Upper lobe of left lung (tissue), 4 donors: ENCODE measurements at regions not wholly inside any gene's neighbourhood (a gene's known extent, or its start where the extent isn't known, plus 50 kb on each side); places are given as distances from the start of the nearest gene placed in this dataset.

ENCODE experiments used
- EP300 ChIP-seq, 4 donors: sonication (generic); formaldehyde crosslinking; IDR thresholded peaks; one replicate each; pipeline ENCODE4 v1.5.1; 2017; ENCODE audit warnings: antibody characterized with exemption in 4 of 4, control low read depth in 2 of 4
- POLR2A ChIP-seq, 4 donors: fragments of 450-650 bp; IDR thresholded peaks; one replicate each; pipeline ENCODE4 v1.5.1; 2016 to 2017; ENCODE audit warnings: antibody characterized with exemption in 4 of 4, mild to moderate bottlenecking in 2 of 4
- POLR2AphosphoS5 ChIP-seq, 2 donors: sonication (generic); formaldehyde crosslinking; IDR thresholded peaks; one replicate each; pipeline ENCODE4 v1.5.1; 2017; ENCODE audit warnings: antibody characterized with exemption in 2 of 2
- TF ChIP-seq, protein P1 (sequence below), 6 experiments: fragments of 450-650 bp in 4 of 6; fragments of 200-600 bp in 2 of 6; sonication (generic) in 2 of 6; IDR thresholded peaks; one replicate each; pipeline ENCODE4 v1.5.1; 2016 to 2019; ENCODE audit warnings: antibody characterized with exemption in 6 of 6

DNA sequence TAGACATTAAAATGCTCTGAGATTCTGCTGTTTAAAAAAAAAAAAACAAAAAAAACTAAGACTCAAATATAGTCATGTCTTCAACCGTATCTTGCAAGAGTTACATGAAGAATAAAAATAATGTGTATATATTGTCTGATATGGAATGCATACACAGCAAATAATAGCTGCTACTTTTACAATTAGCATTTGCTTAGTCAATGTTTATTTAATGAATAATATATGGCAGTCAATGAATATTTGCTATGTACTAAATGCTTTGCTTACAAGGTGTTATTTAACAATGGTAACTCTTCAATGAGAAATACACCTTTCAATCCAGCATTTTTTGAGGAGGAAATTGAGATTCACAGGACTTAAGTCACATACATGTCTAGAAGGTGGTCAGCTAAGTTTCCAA lies 718.8 kb upstream of the SOX9 start:
- TF ChIP-seq, protein P1, sequence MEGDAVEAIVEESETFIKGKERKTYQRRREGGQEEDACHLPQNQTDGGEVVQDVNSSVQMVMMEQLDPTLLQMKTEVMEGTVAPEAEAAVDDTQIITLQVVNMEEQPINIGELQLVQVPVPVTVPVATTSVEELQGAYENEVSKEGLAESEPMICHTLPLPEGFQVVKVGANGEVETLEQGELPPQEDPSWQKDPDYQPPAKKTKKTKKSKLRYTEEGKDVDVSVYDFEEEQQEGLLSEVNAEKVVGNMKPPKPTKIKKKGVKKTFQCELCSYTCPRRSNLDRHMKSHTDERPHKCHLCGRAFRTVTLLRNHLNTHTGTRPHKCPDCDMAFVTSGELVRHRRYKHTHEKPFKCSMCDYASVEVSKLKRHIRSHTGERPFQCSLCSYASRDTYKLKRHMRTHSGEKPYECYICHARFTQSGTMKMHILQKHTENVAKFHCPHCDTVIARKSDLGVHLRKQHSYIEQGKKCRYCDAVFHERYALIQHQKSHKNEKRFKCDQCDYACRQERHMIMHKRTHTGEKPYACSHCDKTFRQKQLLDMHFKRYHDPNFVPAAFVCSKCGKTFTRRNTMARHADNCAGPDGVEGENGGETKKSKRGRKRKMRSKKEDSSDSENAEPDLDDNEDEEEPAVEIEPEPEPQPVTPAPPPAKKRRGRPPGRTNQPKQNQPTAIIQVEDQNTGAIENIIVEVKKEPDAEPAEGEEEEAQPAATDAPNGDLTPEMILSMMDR (IDR thresholded peaks at IDR 0.05): no peak
- TF ChIP-seq POLR2A (IDR thresholded peaks at IDR 0.05) (no peak), EP300 (IDR thresholded peaks at IDR 0.05) (no peak), POLR2AphosphoS5 (IDR thresholded peaks at IDR 0.05) (no peak)
